Suprapubic skin (tissue), 4 donors: ENCODE measurements at regions not wholly inside any gene's neighbourhood (a gene's known extent, or its start where the extent isn't known, plus 50 kb on each side); places are given as distances from the start of the nearest gene placed in this dataset.

Experiments used
- DNase-seq, 2 donors: peaks; one replicate each; pipeline ENCODE4 v3.0.0-alpha.2; 2019; ENCODE audit warnings: low spot score in 2 of 2
- H3K27ac ChIP-seq: fragments of 200-600 bp; sonication (generic); one replicate; pipeline ENCODE4 v1.5.1; 2019
- H3K27me3 ChIP-seq: fragments of 200-600 bp; sonication (generic); one replicate; pipeline ENCODE4 v1.5.1; 2019
- H3K36me3 ChIP-seq: fragments of 200-600 bp; sonication (generic); one replicate; pipeline ENCODE4 v1.5.1; 2019
- H3K4me1 ChIP-seq: fragments of 200-600 bp; sonication (generic); one replicate; pipeline ENCODE4 v1.5.1; 2019
- H3K4me3 ChIP-seq: fragments of 200-600 bp; sonication (generic); one replicate; pipeline ENCODE4 v1.5.1; 2019; ENCODE audit warnings: mild to moderate bottlenecking
- H3K9me3 ChIP-seq: fragments of 200-600 bp; sonication (generic); one replicate; pipeline ENCODE4 v1.5.1; 2019
- EP300 ChIP-seq: sonication (generic); formaldehyde crosslinking; IDR thresholded peaks from one replicate; pipeline ENCODE4 v1.6.1; 2017; ENCODE audit warnings: antibody characterized with exemption
- POLR2A ChIP-seq, 2 donors: fragments of 450-650 bp; IDR thresholded peaks; one replicate each; pipeline ENCODE4 v1.6.1; 2017; ENCODE audit warnings: antibody characterized with exemption in 2 of 2, mild to moderate bottlenecking in 2 of 2, moderate library complexity in 2 of 2
- POLR2AphosphoS5 ChIP-seq, 3 donors: sonication (generic); formaldehyde crosslinking; IDR thresholded peaks; one replicate each; pipeline ENCODE4 v1.6.1; 2017; ENCODE audit warnings: antibody characterized with exemption in 3 of 3
- whole genome bisulfite sequencing: methylation state at CpG from one replicate; pipeline ENCODE4 v1.1.5; 2018; 5-methylcytosine and 5-hydroxymethylcytosine counted together
- TF ChIP-seq, protein P1 (sequence below), 2 donors: fragments of 200-600 bp in 1 of 2; fragments of 450-650 bp in 1 of 2; sonication (generic) in 1 of 2; IDR thresholded peaks; one replicate each; pipeline ENCODE4 v1.5.1; 2016 to 2019; ENCODE audit warnings: antibody characterized with exemption in 2 of 2, mild to moderate bottlenecking in 1 of 2, moderate library complexity in 1 of 2

DNA sequence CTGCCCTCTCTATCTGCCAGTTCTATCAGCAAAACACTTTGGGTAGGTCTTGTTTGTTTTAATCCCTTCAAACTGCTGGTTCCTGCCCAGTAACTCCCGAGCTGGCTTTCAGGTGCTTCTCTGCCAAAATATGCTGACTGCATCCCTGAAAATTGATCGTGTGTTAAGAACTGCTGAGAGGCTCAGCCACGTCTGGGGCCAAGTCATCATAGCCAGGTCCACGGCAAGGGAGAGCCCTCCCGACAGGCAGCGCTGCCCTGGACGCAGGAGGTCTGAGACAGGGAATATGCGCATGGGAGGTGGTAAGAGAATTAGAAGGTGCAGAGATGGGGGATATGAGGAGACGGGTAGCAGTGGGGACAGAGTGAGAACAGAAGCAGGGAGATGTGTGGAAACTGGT, 179.7 kb upstream of the TOPAZ1 start:
- Histone ChIP-seq H3K27ac (no peak overlapping the region), H3K4me1 (peaks cover 5% of the 10 kb centered on the region), H3K9me3 (no peaks in the 10 kb centered on the region), H3K36me3 (no peaks in the 10 kb centered on the region), H3K4me3 (no peak overlapping the region), H3K27me3 (peaks cover 39% of the 10 kb centered on the region)
- 51% methylated on average over 9 of the region's 9 CpGs for WGBS
- no peak for TF ChIP-seq EP300
- TF ChIP-seq POLR2A (IDR thresholded peaks at IDR 0.05), result no peak
- TF ChIP-seq, protein P1, sequence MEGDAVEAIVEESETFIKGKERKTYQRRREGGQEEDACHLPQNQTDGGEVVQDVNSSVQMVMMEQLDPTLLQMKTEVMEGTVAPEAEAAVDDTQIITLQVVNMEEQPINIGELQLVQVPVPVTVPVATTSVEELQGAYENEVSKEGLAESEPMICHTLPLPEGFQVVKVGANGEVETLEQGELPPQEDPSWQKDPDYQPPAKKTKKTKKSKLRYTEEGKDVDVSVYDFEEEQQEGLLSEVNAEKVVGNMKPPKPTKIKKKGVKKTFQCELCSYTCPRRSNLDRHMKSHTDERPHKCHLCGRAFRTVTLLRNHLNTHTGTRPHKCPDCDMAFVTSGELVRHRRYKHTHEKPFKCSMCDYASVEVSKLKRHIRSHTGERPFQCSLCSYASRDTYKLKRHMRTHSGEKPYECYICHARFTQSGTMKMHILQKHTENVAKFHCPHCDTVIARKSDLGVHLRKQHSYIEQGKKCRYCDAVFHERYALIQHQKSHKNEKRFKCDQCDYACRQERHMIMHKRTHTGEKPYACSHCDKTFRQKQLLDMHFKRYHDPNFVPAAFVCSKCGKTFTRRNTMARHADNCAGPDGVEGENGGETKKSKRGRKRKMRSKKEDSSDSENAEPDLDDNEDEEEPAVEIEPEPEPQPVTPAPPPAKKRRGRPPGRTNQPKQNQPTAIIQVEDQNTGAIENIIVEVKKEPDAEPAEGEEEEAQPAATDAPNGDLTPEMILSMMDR (IDR thresholded peaks at IDR 0.05), result no peak
- no peak for TF ChIP-seq POLR2AphosphoS5 (IDR thresholded peaks at IDR 0.05)
- DNase-seq, result no peak

GRCh38 chr3:44065311-44066094, 176.2 kb upstream of the TOPAZ1 start:
- 62% methylated on average over 10 of the region's 10 CpGs for WGBS
- Histone ChIP-seq H3K36me3 (no peaks in the 10 kb centered on the region), H3K4me3 (no peak overlapping the region), H3K9me3 (no peaks in the 10 kb centered on the region), H3K4me1 (no peaks in the 10 kb centered on the region), H3K27me3 (peaks cover 9% of the 10 kb centered on the region), H3K27ac (no peak overlapping the region)
- DNase-seq, result no peak
- TF ChIP-seq, protein P1 (IDR thresholded peaks at IDR 0.05), result no peak
- TF ChIP-seq POLR2AphosphoS5 (IDR thresholded peaks at IDR 0.05) (no peak), POLR2A (IDR thresholded peaks at IDR 0.05) (no peak), EP300 (no peak)

GRCh38 chr3:44066806-44067205, 174.9 kb upstream of the TOPAZ1 start:
- WGBS, result 63% methylated on average over 3 of the region's 3 CpGs
- no peaks in the 10 kb centered on the region for H3K36me3 ChIP-seq
- no peaks in the 10 kb centered on the region for H3K27me3 ChIP-seq
- no peaks in the 10 kb centered on the region for H3K4me1 ChIP-seq
- no peak overlapping the region for H3K27ac ChIP-seq
- no peaks in the 10 kb centered on the region for H3K9me3 ChIP-seq
- H3K4me3 ChIP-seq, result no peak overlapping the region
- DNase-seq, result no peak
- TF ChIP-seq POLR2AphosphoS5 (IDR thresholded peaks at IDR 0.05) (no peak), EP300 (no peak), POLR2A (IDR thresholded peaks at IDR 0.05) (no peak)
- TF ChIP-seq, protein P1 (IDR thresholded peaks at IDR 0.05), result no peak

GRCh38 chr3:44067431-44067830, 174.3 kb upstream of the TOPAZ1 start:
- Histone ChIP-seq H3K27me3 (no peaks in the 10 kb centered on the region), H3K4me1 (no peaks in the 10 kb centered on the region), H3K9me3 (no peaks in the 10 kb centered on the region), H3K4me3 (no peak overlapping the region), H3K27ac (no peak overlapping the region), H3K36me3 (no peaks in the 10 kb centered on the region)
- no peak for DNase-seq
- WGBS, result 80% methylated on average over 6 of the region's 6 CpGs
- TF ChIP-seq POLR2A (IDR thresholded peaks at IDR 0.05), result no peak
- TF ChIP-seq EP300, result no peak
- TF ChIP-seq, protein P1 (IDR thresholded peaks at IDR 0.05), result no peak
- TF ChIP-seq POLR2AphosphoS5 (IDR thresholded peaks at IDR 0.05), result no peak

GRCh38 chr3:44068753-44069152, 172.9 kb upstream of the TOPAZ1 start:
- H3K27ac ChIP-seq, result no peak overlapping the region
- no peaks in the 10 kb centered on the region for H3K9me3 ChIP-seq
- WGBS, result 61% methylated on average over 3 of the region's 3 CpGs
- no peaks in the 10 kb centered on the region for H3K36me3 ChIP-seq
- H3K27me3 ChIP-seq, result peaks cover 3% of the 10 kb centered on the region
- H3K4me3 ChIP-seq, result no peak overlapping the region
- no peak for TF ChIP-seq POLR2AphosphoS5 (IDR thresholded peaks at IDR 0.05)
- no peak for TF ChIP-seq EP300
- TF ChIP-seq POLR2A (IDR thresholded peaks at IDR 0.05), result no peak
- TF ChIP-seq, protein P1 (IDR thresholded peaks at IDR 0.05), result no peak
- no peaks in the 10 kb centered on the region for H3K4me1 ChIP-seq
- no peak for DNase-seq
